ENCODE measurements at regions not wholly inside any gene's neighbourhood (a gene's known extent, or its start where the extent isn't known, plus 50 kb on each side); places are given as distances from the start of the nearest gene placed in this dataset.

GRCh38 chr1:83023212-83023611 lies 975.7 kb downstream of the TTLL7 start:
- Histone ChIP-seq H3K27ac (no peak overlapping the region), H3K4me1 (no peaks in the 10 kb centered on the region), H3K27me3 (no peaks in the 10 kb centered on the region), H3K9me3 (peaks cover 0 to 14% (median 0%) of the 10 kb centered on the region in 3 donors), H3K4me3 (no peak overlapping the region), H3K36me3 (no peaks in the 10 kb centered on the region)
- TF ChIP-seq POLR2A (IDR thresholded peaks at IDR 0.05) (no peak), CTCF (IDR thresholded peaks at IDR 0.05) (no peak), POLR2AphosphoS5 (IDR thresholded peaks at IDR 0.05) (no peak), EP300 (IDR thresholded peaks at IDR 0.05) (no peak)
- 89 to 96% methylated on average over 2 of the region's 2 CpGs for WGBS, 2 donors (ENCODE audit: low coverage in 1 of 2)
- ATAC-seq: no peak

GRCh38 chr1:83022206-83022605 lies 976.7 kb downstream of the TTLL7 start:
- H3K4me3 ChIP-seq: no peak overlapping the region
- TF ChIP-seq POLR2AphosphoS5 (IDR thresholded peaks at IDR 0.05): no peak
- TF ChIP-seq POLR2A (IDR thresholded peaks at IDR 0.05): no peak
- no peak for TF ChIP-seq EP300 (IDR thresholded peaks at IDR 0.05)
- no peak for TF ChIP-seq CTCF (IDR thresholded peaks at IDR 0.05)
- H3K27me3 ChIP-seq: no peaks in the 10 kb centered on the region
- H3K4me1 ChIP-seq: no peaks in the 10 kb centered on the region
- WGBS, 2 donors (ENCODE audit: low coverage in 1 of 2): 100% methylated on average over 1 of the region's 1 CpG
- H3K36me3 ChIP-seq: no peaks in the 10 kb centered on the region
- H3K27ac ChIP-seq: no peak overlapping the region
- ATAC-seq: no peak
- H3K9me3 ChIP-seq: peaks cover 0 to 14% (median 0%) of the 10 kb centered on the region in 3 donors

GRCh38 chr1:83017701-83018100 lies 981.2 kb downstream of the TTLL7 start:
- ATAC-seq: no peak
- H3K4me1 ChIP-seq: no peaks in the 10 kb centered on the region
- no peaks in the 10 kb centered on the region for H3K36me3 ChIP-seq
- peaks cover 0 to 14% (median 0%) of the 10 kb centered on the region in 3 donors for H3K9me3 ChIP-seq
- no peak for TF ChIP-seq POLR2AphosphoS5 (IDR thresholded peaks at IDR 0.05)
- no peak for TF ChIP-seq CTCF (IDR thresholded peaks at IDR 0.05)
- no peak for TF ChIP-seq EP300 (IDR thresholded peaks at IDR 0.05)
- TF ChIP-seq POLR2A (IDR thresholded peaks at IDR 0.05): no peak
- H3K27me3 ChIP-seq: no peaks in the 10 kb centered on the region
- no peak overlapping the region for H3K4me3 ChIP-seq
- no peak overlapping the region for H3K27ac ChIP-seq
- 70 to 72% methylated on average over 4 of the region's 4 CpGs for WGBS, 2 donors (ENCODE audit: low coverage in 1 of 2)

GRCh38 chr1:83017276-83017675 lies 981.7 kb downstream of the TTLL7 start:
- H3K27me3 ChIP-seq: no peaks in the 10 kb centered on the region
- WGBS, 2 donors (ENCODE audit: low coverage in 1 of 2): 75 to 95% methylated on average over 1 of the region's 1 CpG

More at GRCh38 chr1:83017276-83017675, 981.7 kb downstream of the TTLL7 start:
- no peak overlapping the region for H3K4me3 ChIP-seq
- peaks cover 0 to 14% (median 0%) of the 10 kb centered on the region in 3 donors for H3K9me3 ChIP-seq
- no peaks in the 10 kb centered on the region for H3K4me1 ChIP-seq
- TF ChIP-seq POLR2AphosphoS5 (IDR thresholded peaks at IDR 0.05) (no peak), EP300 (IDR thresholded peaks at IDR 0.05) (no peak), CTCF (IDR thresholded peaks at IDR 0.05) (no peak), POLR2A (IDR thresholded peaks at IDR 0.05) (no peak)
- ATAC-seq: no peak
- H3K36me3 ChIP-seq: no peaks in the 10 kb centered on the region
- no peak overlapping the region for H3K27ac ChIP-seq
